GM04503 (cell line): ENCODE measurements at regions not wholly inside any gene's neighbourhood (a gene's known extent, or its start where the extent isn't known, plus 50 kb on each side); places are given as distances from the start of the nearest gene placed in this dataset.
A peak's percentile ranks its signal among the peaks of the same experiment; 100 is the strongest.

Source experiments
- DNase-seq: peaks from one replicate; pipeline ENCODE4 v3.0.0-alpha.2; 2012; ENCODE audit warnings: low read depth

DNA sequence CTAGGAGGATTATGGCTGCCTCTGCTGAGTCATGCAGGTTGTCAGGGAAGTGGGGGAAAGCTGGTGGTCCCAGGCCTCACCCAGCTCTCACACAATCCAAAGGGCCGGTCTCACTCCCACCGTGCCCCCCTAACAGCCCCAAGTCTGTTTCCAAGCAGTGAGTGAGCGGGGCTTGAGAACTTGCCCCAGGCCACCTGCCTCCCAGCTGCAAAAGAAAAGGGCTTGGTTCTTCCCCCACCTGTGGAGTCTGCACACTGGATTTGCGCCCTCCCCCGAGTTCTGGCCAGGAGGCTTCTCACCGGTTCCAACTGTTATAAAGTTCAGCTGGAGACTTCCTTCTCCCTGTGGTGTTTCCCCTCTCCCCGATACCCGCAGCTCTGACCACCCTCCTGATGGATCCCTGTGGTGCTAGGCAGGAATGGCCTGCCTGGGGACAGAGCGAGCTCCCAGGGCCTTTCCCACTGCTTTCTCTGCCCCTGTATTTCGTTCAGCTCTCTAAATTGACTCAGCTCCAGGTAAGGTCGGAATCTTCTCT is 222.3 kb downstream of the BARHL2 start:
- no peak for DNase-seq

DNA sequence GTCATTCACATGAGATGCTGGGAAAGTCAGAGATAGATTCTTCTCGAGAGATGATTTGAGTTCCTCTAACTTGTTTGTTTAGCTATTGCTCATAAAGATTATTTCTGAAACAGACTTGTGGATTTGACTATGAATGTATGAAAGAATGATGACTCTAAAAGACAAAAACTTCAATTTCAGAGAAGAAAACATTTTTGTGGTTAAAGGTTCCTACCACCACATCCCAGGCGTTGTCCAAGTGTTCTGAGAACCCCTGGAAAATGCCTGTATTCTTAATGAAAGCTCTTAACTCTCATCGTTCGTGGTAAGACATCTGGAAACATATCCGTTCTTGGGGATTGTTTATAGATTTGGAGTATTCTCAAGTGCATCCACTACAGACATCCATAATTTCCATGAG is 228.7 kb downstream of the BARHL2 start:
- peak; percentile 2 for DNase-seq

DNA sequence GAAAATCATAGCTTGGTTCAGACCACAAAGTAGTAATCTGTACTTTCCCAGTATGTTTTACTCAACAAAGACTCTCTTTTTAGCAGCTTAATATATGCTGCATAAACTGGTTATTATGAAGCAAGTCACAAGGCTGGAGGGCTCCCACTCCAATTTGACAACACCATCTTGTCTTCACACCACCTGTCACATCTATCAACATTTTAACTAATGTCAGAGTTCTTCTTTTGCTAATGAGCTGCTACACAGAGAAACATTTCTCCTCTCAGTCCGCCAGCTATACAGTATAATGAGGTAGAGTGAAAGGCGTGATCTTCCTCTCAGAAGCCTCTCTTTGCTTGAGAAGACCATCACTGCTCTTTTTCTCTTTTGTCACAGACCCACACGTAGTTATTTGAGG is 230.1 kb downstream of the BARHL2 start:
- no peak for DNase-seq

DNA sequence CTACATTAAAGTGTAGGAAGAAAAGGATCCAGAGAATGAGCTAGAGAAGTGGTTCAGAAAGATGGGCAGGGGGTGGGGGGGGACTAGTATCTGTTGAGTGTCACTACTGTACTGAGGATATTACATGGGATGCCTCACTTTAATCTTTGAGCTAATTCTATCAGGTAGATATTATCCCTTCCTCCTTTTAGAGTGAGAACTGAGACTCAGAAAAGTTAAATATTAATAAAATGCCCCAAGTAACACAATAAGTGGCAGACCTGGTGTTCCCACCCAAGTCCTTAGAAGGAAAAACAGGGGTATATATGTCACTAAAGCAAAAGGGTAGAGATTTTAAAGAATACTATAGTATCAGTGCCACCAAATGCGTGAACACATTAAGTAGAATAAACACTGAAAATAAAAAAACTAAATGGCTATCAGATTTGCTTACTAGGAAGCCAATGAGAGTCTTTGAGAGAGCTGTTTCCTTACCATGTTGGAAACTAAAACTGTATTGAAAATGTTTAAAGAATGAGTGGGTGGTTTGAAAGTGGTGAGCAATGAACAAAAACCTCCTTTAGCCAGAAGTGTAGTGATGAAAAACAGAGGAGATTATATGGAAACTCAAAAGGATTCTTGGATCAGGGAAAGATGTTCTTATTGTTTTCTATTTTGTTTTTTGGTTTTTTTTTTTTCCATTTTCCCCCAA is 230.8 kb downstream of the BARHL2 start:
- DNase-seq = no peak

DNA sequence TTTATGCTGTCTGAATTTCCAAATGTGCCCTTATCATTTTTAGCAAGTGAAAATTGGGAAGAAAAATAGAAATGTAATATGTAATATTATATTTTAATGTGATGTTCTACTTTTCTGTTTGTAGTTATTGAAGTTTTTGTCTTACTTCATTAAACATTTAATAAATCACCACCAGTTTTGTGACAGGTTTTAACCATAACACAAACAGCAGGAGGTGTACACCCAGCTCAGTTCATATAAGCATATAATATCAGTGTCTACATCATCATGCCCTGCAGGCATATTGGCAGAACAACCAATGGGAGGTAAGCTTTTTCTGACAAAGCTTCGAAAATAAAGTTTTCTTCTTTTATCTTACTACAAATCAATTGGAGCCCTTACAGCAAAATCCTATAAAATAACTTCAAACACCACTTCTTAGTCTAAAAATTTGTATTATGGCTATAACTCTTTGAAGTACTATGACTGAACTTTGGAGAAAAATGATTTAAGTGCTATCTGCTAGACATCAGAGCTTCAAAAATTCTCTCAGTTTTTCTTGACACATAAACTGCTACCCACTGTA is 236.7 kb downstream of the BARHL2 start:
- DNase-seq = no peak

DNA sequence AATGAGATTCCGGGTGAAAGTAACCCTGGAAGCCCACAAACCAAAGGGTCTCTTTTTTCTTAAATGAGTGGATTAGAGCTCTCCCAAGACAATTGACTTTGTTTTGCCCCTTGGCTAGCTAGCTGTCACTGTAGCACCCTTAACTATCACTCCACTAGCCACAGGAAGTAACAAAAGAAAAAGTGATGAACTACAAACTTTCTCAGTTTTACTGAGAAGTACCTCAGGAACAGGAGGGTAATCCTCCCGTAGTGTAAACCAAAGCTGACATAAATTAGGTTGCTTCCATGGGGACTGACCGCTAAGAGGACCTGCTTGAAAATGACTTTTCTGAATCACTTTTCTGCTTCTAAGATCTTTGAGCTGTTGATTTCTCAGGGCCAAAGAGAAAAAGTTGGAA is 240.1 kb downstream of the BARHL2 start:
- no peak for DNase-seq

DNA sequence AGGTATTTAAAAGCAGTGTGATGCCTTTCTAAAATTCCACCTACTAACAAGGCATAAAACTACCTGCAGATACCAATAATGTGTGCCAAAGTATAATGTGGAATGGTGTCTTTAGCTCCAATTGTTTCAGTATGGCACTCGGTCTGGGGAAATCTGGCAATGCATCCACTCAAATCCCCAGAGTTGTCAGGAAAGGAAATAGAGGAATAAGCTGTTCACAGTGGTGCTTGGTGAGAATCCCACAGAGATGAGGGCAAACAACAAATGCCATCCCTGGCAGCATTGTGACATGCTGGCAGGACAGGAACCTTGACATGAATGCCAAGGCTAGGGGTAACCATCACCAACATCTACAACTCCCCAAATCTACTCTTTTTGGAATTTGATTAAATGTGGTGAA is 240.7 kb downstream of the BARHL2 start:
- no peak for DNase-seq

DNA sequence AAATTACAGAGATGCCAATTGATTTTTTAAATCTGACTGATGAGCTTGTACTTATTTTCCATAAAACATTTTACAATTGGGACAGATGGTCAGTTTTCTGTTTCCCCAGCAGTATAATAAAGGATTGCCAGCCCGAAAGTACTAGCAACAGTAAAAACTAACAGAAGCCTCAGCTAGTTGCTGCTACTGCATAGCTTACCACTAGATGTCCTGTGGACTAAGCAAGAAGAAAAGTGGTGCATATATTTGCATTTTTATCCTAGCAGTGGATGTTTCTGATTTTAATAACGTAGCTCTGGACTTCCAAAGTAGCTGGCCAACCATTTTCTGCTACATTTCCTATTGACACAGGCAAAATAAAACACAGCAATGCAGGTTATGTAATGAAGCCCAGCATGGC is 241.5 kb downstream of the BARHL2 start:
- no peak for DNase-seq

DNA sequence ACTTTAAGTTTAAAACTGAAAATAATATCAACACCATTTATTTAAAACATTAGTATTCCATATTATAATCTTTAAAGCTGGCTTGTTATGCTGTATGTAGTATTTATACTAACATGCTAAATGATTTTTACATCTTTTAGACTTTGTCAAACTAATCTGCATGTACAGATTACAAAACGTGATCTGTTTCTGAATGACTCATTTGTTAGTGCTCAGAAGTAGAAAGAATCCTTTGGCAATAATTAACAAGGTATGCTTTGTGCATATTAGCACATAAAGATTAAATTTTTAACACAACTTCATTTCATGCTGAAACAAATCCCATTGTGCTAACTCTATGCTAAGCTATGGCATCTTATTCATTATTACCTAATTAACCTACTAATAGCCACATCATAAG is 242.4 kb downstream of the BARHL2 start:
- DNase-seq = no peak

DNA sequence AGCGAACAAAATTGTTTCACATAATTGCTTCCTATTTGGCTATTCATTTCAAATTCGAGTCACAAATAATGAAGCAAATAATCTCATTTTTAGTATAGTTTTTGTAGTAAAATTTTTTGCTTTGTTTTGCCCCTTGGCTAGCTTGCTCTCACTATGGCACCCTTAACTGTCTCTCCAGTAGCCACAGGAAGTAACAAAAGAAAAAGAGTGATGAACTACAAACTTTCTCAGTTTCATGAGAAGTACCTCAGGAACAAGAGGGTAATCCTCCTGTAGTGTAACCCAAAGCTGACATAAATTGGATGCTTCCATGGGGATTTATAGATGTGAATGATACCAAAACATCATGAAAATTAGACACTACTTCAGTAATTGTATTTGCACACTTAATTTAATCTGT is 242.9 kb downstream of the BARHL2 start:
- DNase-seq = no peak

DNA sequence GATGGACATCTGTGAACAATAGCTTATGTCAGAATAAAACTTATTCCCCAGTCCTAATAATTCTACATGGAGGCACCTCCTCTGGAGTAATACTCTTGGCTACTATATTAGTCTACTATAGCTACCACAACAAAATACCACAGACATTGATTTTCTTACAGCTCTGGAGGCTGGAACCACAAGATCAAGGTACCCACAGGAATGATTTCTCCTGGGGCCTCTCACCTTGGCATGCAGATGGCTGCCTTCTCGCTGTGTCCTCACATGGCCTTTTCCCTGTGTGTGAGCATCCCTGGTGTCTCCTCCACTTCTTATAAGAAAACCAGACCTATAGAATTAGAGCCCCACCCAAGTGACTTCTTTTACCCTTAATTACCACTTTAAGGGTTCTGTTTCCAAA is 244.3 kb downstream of the BARHL2 start:
- DNase-seq = no peak

DNA sequence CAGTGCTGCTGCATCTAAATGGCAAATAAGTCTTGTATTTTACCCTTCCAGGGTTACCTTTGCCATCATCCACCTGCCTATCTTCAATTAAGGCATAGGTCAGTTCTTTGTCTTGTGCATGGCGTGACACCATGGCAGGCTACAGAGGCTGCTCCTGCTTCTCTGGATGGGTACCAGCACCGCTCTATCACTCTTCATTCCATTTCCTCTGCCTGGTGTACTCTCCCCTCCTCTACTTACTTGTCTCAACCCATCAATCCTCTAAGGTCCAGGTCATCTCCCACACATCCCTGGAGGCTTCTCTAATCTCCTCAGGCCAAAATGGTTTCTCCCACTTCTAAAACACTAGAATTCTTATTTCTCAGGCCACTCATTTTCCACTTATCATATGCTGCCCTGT is 257.5 kb downstream of the BARHL2 start:
- no peak for DNase-seq

DNA sequence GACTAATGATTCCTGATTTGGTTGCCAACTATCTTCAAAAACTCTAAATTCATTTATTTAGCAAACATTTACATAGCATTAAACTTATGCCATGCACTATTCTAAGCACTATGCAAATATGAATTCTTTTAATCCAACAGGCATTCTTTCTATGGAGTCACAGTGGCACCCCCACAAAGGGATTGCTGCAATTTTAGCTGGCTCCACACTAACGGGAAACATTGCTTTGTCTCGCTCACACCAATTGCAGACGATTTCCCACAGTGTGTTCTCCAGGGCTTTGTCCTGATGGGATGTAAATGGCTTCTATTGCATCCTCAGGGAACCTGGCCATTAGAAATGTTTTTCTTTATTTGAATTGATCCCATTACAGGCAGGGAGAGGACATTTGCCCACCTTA is 259.1 kb downstream of the BARHL2 start:
- no peak for DNase-seq

DNA sequence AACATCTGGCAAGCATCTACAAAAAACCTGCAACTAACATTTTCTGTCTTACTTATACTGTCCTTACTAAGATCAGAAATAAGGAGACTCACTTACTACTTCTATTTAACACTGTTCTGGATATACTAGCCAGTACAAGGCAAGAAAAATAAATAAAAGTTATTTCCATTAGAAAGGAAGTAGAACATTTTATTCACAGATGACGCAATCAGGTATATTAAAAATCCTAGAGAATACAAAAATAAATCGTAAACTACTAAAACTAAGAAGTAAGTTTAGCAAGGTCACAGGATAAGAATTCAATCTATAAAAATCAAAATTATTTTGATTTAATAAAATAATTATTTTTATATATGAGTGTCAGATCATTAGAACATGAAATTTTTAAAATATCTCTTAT is 264.6 kb downstream of the BARHL2 start:
- no peak for DNase-seq

DNA sequence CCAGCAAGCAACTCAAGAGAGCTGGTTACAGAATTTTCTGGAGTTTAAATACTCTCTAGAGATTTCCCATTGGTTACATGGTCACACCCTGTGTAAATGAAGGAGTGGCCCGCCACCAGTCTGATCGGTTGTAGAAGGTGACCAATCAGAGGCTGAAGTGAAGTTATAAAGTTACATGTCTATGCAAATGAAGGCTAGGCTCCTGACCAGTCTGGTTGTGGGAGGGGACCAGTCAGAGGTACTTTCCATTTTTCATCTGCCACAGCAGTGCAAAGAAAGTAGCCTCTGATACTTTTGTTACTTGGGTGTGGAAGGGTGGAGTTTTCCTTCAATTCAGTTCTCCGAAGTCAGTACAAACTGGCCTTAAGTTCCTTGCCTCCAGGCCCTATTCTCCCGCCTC is 273.7 kb downstream of the BARHL2 start:
- no peak for DNase-seq

DNA sequence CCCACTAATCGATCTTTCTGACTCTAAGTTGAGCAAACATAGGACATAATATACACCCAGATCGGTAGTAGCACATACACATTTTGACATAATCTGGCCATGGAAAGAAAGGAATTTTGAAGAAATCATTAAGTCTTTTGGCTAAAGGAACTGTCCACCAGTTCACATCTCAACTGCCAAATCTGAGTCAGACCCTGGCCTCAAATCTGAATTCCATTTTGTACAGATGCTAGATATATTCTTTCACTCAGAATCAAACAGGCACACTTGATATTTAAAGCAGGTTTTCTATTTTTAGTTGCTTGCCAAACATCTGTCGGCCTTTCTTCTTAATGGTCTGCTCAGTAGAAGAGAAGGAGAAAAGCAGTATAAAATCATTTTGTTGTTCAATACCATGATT is 281.8 kb downstream of the BARHL2 start:
- no peak for DNase-seq

DNA sequence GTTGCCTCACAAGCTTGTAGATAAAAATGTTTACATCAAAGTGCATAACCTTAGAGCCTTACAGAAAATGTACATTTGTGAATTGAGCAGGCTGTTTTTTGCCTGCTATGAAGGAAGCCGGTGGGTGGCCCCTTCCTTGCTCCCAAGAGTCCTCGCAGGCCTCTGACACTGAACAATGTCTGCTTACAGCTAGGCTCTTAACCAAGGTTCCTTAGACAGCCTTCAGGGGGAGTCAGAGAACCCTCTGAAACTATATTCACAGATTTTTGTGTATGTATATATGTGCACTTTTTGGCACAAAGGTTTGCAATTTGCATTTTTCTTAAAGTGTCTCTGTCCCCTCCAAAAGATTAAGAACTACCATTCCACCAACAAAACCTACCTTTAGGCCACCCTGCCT is 282.6 kb downstream of the BARHL2 start:
- no peak for DNase-seq

DNA sequence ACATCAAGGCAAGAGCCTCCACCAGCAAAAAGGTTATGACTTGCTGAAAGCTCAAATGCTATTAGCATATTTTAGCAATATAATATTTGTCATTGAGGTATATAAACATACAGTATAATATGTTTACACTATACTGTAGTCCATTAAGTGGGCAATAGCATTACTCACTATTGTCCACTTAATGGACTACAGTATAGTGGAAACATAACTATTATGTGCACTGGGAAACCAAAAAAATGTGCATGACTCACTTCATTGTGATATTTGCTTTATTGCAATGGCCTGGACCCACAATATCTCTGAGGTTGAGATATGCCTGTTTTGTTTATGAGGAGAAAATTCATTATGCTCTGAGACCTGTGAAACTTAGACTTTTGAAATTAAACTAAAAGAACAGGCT is 300.0 kb downstream of the BARHL2 start:
- no peak for DNase-seq

DNA sequence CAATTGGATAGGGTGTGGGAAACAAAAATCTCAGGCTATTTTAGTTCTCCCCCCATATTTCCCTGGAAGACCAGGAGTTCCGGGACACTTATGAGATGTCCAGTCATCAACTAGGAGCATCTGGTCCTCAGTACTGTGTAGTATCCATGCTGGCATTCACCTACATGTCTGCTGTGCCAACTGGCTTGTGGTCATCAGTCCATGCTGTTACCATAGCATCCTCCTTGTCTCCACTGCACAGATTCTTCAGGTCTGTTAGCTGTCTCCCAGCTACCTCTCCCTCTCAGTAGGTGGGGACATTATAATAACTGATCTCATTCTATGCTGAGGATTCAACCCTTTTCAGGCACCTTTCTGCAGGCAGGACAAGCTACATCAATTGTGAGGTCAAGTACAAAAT is 302.9 kb downstream of the BARHL2 start:
- no peak for DNase-seq

DNA sequence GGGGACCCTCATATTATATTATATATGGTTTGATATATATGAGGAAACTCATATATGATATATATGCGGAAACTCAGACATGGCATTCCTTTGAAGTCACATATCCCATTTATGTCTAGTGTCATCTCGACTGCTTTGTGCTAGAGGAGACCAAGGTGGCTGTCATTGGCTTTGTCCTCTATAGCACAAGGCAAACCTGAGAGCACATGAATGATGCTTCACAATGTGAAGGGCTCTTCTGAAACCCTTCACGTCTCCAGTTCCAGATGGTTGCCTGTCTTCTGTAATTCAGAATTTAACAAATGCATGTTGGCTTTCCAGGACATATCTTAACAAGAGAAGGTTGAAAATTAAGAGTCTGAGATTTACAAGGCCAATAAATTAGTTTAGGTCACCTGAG is 303.6 kb downstream of the BARHL2 start:
- DNase-seq = no peak

DNA sequence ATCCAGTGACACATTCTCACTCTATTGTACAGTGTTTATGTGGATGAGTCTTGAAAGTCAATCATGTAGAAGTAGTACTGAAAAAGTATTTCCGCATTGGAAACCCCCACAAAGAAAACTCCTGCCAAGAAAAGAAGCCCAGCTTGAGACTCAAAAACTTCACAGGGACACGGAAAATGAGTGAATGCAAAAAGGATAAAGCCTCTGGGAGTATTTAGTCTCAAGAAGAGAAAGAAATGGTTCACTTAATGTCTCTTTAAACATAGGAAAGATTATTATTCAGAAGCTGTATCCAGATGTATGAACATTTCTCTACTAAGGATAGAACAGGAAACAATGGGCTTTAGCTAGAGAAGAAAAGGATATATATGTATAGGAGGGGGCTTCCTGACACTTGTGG is 304.5 kb downstream of the BARHL2 start:
- DNase-seq = no peak

DNA sequence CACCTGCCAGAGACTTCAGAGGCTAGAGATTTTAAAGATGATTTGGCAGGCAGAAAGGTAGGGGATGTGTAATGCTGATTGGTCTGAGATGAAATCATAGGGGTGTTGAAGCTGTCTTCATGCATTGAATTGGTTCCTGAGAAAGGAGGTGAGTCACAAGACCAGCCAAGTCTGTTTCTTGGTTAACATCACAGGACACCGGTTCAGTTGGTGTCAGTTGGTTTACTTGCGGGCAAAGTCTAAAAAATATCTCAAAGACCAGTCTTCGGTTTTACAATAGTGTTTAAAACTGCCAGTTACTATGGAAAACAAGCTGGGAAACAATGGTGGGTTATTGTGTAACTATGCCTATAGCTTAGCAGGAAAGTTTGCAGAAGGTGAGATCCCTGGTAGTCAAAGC is 305.9 kb downstream of the BARHL2 start:
- DNase-seq = no peak

DNA sequence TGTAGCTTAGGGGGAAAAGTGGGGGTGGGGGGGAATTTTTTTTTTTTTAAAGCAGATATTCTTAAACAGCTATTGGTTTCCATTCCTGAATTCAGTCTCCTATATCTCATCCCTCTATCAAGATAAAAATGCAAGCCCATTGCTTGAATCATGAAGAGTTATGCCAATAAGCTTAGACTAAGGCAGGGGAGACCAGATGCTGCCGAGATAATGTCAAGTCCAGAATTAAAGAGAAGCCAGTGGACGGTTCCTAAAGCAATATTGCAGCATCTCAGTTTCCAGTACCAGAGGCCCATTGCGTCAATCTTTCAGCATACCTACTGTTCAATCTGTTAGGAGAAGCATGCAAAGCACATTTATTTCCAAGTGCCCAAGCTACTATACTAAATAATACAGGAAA is 309.4 kb downstream of the BARHL2 start:
- DNase-seq = no peak

DNA sequence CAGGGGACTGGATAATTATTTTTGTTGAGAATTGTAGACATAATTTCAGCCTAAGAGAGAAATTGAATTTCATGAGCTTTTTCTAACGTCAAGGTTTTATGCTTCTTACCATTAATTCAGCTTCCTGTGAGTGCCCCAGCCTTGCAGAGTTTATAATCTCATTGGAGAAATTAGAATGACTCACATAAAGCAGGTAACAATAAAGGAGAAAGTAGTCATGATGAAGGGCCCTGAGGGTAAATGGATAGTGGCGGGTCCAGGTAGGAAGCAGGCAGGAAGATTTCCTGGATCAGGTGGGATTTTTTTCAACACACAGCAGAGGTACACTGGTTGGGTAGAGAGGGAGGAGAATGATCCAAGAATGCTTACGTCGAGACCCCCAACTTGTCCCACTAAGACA is 311.4 kb downstream of the BARHL2 start:
- DNase-seq = no peak
